COLO668 (cell line): ENCODE measurements at regions not wholly inside any gene's neighbourhood (a gene's known extent, or its start where the extent isn't known, plus 50 kb on each side); places are given as distances from the start of the nearest gene placed in this dataset.
"Not testable (repeated sequence)": the region's sequence is repeated elsewhere in the genome, so short reads cannot be mapped to it uniquely, and the experiment has no call there.

Experiments
- DNase-seq: peaks from one replicate; lab custom pipeline; 2025; ENCODE audit not compliant: unreplicated experiment; lab: John Stamatoyannopoulos, UW

DNA sequence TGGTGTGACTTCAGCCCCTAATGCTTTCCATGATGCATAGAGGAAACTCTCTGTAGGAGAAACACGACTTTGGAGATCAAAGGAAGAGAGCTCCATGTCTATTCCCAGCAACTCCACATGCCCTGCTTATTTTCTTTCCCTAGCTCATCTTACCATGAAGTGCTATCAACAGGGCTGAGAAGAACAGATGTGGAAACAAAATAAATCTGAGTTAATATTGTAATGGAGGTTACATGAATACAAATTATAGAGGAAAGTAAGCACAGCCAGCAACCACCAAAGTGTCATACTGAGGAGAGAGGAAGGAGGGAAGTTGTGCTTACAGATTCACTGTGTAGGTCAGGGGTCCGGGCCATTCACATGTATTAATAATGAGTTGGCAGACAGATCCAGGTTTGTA, 157.5 kb downstream of the RFPL4B start:
- DNase-seq = no peak

DNA sequence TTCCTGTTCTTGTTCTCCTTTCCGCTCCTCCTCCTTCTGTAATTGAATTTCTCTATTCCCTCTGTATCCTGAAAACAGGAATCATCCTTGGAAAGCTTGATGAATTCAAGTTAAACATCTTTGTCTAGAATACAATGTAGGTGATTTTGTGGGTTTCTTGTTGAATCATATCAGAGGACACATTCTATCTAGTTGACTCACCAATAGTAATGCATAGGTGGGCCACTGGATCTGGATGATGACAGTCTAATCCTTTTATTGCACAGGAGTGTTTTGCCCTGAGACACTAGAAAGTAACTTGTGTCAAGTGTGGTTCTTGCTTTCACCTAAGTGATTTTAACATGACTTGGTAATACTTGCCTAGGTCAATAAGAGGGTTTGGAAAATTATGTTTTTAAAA, 164.3 kb downstream of the RFPL4B start:
- no peak for DNase-seq

DNA sequence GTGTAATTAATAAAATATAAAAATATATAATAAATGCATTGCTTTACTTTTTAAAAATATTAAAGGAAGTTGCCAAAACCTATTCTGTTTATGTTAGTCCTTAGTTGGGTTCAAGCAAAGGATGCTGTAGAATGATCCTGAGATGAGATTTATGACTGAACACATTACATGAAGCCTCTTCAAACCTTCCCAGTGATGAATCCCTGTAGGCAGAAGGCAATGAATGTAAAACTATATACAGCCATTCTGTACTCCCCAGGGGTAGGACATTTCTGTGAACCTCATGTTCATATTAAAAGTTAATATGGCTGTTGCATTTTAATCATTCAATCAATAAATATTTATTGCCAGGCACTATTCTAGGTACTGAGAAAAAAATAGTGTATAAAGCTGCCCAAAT, 166.0 kb downstream of the RFPL4B start:
- DNase-seq = no peak

DNA sequence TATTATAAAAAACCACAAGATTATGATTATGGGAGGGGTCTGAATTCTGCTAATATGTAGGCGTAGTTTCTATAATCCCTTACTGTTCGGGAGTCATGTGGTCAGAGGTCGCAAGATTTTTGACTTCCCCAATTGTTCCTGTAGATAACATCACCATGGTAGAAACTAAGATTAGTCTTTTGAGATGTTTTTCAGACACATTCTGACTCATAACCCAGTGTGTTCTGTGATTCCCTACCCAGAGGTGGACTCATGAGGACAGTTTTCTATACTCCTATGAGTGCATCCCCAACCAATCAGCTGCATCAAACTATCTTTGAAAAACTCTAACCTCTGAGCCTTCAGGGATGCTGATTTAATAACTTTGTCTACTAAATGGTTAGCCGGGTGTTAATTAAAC, 175.5 kb downstream of the RFPL4B start:
- no peak for DNase-seq

DNA sequence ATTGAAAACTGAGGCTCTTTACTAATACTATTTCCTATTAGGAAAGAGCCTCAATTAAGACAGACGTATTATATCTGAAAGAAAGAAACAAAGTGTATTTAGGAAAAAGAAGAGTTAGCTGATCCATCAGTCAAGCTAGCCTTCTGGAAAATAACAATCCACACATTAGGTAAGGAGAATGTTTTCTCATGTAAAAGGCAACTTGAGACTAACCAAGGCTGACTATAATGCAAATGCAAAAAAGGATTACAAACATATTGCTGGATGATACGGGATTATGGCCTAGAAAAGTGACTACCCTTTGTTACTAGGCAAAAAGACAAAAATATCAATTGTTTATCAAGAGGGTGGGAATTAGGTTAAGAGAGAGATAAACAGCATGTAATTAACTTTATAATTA, 176.9 kb downstream of the RFPL4B start:
- DNase-seq = no peak

DNA sequence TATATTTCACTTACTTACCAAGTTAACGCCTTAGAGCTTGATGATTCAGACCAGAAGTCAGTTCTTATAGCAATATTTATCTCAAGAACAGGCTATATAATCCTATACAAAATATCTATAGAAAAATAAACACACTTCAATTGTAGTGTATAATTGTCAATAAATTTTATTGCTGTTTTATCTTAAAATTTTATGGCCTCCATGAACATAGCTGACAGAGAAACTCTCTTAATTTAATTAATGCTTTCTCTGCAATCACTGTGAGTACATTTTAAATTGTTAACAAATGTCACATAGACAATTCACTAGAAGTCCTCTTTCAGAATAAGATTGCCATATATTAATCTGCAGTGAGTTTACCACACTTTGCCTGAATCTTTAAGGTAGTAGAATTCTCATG, 178.6 kb downstream of the RFPL4B start:
- DNase-seq = no peak

DNA sequence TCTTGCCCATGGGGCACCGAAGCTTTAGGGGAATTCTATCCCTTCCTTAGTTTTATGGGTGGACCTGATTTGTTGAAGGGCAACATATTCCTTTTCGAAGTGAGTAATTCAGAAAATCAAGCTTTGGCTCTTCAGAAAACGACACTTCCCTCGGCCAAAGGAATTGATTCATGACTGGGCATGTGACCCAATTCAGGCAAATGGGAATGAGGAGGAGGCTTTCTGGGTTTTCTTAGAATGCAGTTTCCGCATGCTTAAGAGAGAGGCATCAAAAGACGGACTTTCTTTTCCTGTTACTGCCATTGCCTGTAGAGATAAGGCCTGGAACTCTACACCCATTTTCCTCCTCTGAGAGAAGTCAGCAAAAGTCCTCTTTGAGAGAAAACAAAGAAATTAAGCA, 179.5 kb downstream of the RFPL4B start:
- DNase-seq = no peak

DNA sequence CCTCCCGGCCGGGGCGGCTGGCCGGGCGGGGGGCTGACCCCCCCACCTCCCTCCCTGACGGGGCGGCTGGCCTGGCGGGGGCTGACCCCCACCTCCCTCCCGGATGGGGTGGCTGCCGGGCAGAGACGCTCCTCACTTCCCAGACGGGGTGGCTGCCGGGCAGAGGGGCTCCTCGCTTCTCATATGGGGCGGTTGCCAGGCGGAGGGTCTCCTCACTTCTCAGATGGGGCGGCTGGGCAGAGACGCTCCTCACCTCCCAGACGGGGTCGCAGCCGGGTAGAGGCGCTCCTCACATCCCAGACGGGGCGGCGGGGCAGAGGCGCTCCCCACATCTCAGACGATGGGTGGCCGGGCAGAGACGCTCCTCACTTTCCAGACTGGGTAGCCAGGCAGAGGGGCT, 181.2 kb downstream of the RFPL4B start:
- DNase-seq = not testable (repeated sequence)

DNA sequence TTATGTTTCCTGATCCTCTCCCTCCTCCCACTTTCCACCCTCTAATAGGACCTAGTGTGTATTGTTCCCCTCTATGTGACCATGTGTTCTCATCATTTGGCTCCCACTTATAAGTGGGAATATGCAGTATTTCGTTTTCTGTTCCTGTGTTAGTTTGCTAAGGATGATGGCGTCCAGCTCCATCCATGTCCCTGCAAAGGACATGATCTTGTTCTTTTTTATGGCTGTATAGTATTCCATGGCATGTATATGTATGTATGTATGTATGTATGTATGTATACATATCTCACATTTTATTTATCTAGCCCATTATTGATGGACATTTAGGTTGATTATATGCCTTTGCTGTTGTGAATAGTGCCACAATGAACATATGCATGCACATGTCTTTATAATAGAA, 188.7 kb downstream of the RFPL4B start:
- no peak for DNase-seq

DNA sequence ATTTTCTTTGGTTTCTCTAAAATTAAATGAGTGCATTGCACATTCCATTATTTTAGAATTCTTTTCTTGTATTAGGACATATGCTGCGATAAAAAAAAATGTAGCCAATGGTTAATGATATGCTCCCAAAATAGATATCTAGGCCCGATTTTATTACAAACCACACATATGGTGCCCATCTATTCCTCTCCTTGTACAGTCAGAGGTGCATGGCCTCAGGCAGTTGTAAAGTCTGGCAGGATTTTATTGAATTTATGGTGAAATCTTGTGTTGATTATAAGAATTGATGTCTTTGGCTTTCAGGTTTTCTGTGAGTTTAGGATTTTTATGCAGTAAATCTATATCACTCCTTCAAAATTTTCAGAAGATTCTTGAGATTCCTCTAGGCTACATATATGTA, 192.2 kb downstream of the RFPL4B start:
- no peak for DNase-seq

DNA sequence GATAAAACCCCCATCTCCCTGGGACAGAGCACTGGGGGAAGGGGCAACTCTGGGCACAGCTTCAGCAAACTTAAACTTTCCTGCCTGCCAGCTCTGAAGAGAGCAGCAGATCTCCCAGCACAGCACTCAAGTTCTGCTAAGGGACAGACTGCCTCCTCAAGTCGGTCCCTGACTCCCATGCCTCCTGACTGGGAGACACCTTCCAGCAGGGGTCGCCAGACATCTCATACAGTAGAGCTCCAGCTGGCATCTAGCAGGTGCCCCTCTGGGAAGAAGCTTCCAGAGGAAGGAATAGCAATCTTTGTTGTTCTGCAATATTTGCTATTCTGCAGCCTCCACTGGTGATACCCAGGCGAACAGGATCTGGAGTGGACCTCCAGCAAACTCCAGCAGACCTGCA, 194.7 kb downstream of the RFPL4B start:
- DNase-seq = not testable (repeated sequence)

DNA sequence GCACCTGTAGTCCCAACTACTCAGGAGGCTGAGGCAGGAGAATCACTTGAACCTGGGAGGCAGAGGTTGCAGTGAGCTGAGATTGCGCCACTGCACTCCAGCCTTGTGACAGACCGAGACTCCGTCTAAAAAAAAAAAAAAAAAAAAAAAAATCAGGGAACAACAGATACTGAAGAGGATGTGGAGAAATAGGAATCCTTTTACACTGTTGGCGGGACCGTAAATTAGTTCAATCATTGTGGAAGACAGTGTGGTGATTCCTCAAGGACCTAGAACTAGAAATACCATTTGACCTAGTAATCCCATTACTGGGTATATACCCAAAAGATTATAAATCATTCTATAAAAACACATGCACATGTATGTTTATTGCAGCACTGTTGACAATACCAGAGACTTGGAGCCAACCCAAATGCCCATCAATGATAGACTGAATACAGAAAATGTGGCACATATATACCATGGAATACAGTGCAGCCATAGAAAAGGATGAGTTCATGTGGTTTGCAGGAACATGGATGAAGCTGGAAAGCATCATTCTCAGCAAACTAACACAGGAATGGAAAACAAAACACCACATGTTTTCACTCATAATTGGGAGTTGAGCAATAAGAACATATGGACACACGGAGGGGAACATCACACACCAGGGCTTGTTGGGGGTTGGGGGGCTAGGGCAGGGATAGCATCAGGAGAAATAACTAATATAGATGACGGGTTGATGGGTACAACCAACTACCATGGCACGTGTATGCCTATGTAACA, 200.4 kb downstream of the RFPL4B start:
- DNase-seq = not testable (repeated sequence)

DNA sequence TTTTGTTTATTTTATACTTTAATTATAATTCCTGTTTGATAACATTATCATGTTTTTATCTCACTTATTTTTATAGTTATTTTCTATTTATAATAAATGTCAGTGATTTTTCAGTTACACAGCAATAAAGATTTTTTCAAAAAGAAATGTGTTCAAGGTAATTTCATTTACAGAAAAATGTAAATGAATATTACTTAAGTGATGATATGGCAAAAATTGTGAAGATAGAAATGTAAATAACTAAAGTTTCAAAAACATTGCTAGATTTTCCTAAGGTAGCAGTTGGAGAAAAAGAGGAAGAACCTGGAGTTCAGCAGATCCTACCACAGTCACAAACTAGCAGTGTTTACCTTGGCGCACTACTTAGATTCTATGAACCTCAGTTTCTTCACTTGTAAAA, 202.6 kb downstream of the RFPL4B start:
- DNase-seq = no peak

DNA sequence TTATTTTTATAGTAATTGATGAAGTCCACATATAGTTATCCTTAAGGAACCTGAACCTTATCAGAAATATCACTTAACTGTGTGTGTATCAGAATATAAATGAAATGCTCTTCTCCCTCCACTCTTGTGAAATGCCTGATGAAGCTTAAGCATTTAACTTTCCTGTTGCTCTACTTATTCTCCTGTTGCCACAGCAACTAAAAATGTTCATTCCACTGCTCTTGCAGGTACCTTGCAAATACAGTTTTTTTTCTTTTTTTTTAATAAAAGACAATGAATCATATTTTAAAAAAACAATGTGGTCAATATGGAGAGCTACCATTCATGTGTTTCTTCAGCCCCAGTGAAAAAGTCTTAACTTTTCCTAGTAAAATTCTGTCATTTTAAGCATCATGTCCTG, 210.3 kb downstream of the RFPL4B start:
- DNase-seq = no peak

DNA sequence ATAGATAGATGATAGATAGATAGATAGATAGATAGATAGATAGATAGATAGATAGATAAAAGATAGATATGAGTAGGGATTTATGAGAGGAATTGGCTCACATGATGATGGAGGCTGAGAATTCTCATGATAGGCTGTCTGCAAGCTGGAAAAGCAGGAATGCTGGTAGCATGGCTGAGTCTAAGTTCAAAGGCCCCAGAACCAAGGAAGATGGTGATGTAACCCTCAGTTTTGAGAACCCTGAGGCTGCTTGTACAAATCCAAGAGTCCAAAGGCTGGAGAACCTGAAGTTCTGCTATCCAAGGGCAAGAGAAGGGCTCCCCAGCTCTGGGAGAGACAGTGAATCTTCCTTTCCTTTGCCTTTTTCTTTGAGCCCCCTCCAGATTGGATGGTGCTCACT, 210.8 kb downstream of the RFPL4B start:
- no peak for DNase-seq

DNA sequence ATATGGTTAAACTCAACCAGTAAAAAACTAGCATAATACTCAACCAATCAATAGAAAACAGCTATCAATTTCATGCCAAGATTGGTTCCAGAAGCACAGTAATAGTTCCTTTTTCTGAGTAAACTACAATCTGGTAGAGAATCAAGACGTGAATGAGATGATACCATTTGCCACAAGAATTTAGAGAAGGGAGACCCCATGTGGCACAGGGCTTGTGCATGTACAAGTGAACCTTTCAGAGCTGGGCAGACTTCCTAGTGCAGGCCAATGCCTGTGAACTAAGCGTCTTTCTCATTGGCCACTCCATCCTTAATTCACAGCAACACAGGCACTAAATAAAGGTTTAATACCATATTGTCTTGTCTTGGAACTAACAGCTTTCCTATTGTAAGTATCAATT, 213.5 kb downstream of the RFPL4B start:
- no peak for DNase-seq

DNA sequence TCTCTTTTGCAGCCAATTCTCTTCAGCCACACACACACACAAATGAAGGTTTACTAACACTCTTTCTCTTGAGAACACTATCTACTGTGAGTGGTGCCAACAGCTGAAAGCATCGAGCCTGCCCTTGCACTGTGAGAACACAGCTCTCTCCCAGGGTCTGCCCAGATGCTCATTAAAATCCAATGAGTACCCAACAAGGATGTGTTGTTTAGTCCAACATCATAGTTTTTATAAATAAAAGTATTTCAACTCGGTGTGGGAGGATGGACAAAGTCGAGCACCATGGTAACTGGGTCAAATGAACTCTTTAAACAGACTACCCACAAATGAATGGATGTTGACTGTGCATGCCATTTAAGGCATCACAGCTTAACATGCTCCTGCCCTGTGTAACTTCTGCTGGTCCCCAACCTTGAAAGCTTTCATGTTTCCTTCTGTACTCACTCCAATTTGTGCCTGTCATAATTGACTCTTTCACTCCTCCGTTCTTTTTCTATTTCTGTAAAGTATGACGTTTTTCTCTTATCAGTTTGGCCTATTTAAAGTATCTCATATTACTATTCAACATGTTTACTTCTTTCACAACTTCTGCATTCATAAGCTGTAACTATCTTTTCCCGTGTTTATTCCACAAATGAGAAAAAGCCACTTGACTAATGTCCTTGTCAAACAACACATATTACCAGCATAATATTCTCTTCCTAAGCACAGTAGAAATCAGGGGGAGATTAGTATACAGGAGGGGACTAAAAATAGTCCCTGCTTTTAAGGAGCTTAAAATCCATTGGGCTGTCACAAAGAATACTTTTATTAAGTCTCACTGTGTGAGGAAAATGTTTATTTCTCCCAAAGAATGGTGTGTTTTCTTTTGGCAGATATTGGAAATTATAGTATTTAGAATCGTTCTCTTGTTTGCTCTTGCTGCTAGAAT, 215.4 kb downstream of the RFPL4B start:
- DNase-seq = no peak

DNA sequence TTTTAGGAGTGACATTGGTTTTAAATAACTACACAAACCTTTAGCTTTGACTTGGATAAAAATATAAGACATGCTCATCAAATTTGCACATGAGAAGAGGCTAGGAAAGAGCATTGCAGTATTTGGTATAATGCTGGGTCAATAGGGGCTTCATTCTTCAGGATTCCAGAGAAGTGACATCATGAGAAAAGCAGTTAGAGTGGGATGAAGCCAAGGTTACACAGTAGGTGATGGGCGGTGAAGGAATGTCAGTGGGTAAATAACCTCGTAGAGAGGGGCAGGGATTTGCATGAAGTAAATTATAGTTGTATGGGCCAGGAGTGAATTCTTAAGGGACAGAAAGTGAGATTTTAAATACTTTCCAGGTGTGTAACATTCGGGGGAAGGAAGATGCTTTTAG, 216.2 kb downstream of the RFPL4B start:
- no peak for DNase-seq

DNA sequence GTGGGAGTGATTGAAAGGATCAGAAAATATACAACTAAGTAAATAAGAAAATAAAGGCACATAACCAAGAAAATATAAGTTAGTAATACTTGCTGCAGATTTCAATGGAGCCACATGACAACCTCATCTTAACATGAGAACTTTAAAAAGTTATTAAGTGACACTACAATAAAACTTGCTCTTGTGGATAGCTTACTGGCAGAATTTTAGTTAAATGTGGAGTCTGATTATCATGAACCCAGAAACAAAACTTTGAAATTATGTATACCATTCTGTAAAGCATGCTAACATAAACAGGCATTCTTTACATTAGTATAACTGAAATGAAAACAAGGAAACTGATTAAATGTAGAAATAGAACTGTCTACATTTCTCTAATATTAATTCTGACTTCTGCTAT, 220.9 kb downstream of the RFPL4B start:
- DNase-seq = no peak

DNA sequence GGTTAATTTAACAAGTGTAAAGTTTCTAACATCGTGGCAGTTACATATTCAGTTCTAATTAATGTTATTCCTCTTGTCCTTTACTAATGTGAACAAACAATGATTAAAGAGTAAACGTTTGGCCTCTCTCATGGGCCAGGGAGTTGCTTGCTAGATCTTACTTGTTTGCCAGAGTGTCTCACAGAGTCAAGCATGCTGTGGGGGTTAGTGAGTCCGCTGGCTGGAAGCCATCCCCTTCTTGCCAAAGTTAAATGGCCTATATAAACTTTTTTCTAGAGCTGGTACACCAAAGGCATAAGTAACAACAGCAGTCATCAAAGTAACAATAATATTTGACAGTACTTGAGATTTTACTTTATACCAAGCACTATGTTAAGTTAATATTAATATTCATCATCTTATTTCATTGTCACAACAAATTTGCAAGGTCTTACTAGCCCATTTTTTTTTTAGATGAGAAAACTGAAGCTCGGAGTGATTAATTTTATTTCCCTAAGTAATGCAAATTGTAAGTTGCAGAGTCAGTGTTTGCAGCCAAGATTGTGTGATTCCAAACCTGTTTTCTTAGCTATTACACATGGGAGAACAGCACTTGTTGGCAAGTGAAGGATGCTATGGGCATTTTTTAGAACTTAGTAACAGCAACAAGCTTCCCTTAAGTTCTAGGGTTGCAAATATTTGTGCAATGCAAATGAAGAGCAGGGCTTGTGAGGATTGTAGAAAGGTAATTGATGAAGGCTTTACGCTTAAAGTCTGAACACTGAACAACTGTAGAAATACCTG, 224.5 kb downstream of the RFPL4B start:
- DNase-seq = no peak

DNA sequence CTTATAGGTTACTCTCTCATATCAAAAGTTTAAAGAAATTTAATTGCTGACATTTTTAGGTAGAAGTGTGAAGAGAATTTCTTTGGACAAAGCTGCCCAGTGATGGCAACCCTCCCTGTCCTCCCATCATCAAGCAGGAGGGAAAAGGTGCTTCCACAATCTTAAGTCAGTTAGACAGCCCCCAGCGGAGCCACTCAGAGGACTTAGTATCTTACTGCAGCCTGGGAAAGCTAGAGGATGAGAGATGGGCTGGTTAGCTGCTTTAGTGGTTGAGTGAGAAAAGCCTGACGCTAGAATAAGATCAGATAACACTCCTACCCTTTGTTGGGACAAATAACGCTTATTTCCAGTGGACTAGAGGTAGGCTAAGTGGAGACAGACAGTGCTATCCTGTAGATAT, 227.1 kb downstream of the RFPL4B start:
- DNase-seq = no peak
